NCI-H510A treated with DMSO at 0.1 percent for 48 hours (cell line): ENCODE measurements at regions not wholly inside any gene's neighbourhood (a gene's known extent, or its start where the extent isn't known, plus 50 kb on each side); places are given as distances from the start of the nearest gene placed in this dataset.

ENCODE experiments used
- DNase-seq: peaks from one replicate; lab custom pipeline; 2025; lab: John Stamatoyannopoulos, UW

DNA sequence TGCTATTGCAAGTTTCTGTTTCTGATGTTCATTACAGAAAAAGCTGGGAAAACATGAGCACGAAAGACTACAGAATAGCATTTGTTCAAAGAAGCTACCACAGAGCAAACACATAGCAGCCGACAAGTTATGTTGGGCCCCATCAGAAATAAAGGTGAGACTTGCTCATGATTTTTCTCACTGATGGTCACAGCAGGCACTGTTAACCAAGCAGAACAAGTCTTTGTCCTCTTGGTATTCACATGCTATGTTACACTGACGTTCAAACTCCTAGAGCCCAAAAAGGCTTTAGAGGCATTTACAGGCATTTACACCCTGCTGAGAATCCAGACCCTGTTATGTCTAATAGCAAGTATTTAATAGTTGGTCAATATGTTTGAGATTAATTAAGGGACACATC lies 235.0 kb upstream of the HNMT start:
- DNase-seq: no peak

DNA sequence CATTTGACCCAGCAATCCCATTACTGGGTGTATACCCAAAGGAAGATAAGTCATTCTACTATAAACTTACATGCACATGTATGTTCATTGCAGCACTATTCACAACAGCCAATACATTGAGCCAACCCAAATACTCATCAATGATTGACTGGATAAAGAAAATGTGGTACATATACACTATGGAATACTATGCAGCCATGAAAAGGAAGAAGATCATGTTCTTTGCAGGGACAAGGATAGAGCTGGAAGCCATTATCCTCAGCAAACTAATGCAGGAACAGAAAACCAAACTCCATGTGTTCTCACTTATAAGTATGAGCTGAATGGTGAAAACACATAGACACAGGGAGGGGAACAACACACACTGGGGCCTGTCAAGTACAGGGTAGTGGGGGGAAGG lies 226.7 kb upstream of the HNMT start:
- no peak for DNase-seq

DNA sequence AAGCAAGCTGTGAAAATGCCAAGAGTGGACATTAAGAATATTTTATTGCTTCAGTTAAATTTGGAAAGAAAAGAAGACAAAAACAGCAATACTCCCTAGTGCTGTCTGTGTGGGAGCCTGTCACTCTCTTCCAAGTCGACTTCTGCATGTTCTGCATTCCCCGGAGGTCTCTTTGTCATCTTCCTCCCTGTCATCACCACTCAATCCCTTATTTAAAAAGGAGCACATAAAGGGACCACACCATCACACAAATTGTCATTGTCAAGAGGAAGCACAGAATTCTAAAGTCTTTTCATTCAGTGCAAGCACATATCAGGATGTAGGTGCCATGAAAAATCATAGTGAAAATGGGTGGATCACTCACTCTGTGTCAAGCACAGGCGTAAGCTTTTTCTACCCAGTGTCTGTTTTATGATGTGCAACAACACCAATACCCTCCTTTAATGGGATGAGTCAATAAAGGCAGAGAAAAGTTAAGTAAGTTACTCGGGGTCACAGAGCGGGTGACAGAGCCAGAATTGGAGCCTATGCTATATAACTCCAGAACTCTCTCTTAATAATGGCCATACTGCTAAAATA lies 222.4 kb upstream of the HNMT start:
- no peak for DNase-seq

DNA sequence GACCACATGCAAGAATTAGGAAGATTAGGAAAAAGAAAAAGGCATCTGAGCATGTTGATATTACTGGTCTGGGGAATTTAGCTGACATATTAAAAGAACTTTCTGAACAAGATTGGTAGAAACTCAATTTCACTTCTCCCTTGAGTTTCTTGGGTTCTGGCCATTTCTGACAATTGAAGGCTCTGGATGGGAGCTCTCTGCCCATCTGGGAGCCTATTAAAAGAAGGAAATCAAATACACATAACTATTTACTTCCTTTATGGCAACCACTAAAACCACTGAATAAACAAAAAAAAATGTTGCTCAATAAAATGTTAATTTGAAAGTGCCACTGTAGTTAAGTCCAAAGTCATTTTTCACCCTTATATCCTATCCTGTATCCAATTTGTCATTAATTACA lies 216.8 kb upstream of the HNMT start:
- DNase-seq: no peak

DNA sequence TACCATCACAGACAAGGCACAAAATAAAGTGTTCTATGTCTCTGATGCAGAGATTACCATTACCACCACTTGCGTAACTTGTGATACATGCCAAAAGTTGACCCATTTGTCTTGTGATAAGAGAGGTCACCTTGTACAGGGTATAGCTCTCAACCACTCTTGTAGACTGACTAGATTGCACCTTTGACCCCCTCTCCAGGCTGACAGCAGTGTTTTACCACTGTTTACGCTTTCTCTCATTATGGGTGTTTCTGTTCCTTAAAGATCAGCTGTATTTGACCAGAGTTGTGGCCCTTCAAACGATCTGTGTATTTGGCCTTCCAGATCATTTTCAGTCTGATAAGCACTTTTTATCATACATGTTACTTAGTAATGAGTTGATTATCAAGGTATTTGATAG lies 215.7 kb upstream of the HNMT start:
- DNase-seq: no peak

DNA sequence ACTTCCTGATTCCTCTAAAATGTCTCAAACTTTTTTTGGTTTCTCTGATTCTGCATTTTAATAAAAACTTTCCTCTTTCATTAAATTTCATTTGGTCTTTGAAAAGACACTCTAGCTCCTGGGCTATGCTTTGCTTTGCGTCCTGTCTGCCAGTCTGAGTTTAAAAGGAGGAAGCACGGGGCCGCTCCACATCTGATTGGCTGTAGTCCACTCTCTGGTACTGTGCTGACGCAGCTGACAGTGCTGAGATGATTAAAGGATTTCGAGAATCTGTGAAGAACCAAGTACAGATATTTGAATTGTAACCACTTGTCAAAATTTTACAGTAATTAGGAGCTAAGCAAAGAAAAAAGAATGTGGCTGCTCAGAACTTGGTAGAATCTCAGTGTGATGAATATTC lies 199.6 kb upstream of the HNMT start:
- DNase-seq: no peak

DNA sequence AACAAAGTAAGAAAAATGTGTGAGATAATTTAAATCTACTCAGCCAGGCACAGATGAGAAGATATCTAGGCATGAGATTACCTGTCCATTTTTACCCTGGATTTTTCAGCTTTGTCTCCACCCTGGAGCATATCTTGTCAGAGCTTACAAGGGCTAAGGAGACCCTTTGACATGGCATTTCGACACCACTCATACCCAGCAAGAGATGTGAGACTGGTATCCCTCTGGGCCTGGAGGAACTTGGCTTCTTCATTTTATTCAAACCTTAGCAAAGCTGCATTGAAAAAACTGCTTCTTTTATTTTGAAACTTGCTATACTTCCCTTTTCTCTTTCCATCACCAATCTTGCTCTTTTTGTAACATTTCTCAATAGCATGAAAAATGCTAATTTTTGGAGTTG lies 194.9 kb upstream of the HNMT start:
- no peak for DNase-seq

DNA sequence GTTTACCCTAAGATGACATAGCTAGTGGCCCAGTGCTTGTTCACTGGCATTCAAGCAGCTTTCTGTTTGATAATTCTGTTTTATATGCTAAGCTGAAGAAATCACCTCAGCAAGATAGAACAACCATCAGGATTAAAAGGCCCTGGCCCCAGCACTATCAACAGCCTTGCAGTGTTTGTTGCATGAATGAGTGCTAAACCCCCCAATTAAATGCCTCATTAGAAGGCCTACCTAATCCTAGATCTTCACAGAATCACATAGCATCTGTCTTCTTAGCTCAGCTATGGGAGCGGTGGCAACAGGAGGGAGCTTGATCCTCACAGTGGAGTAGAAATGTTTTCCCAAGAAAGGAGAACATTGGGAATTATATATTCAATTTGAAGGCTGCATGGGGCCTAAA lies 194.1 kb upstream of the HNMT start:
- DNase-seq: no peak

DNA sequence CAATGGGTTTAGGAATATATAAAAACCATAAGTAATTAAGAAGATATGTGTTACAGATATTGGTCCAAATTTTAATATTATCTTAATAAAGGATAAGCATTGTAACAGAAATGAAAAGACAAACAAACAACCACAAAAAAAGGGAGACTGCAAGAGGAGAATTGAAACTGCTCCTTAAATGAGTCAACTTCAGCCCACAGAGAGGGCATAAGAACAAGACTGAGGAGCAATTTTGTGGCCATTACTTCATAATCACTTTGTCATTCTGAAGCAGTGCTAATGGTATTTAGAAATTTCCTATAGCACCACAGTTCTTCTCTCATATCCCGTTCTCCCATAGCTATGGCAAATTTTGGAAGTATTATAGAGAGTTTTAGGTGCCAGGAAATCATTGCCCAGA lies 193.2 kb upstream of the HNMT start:
- no peak for DNase-seq

DNA sequence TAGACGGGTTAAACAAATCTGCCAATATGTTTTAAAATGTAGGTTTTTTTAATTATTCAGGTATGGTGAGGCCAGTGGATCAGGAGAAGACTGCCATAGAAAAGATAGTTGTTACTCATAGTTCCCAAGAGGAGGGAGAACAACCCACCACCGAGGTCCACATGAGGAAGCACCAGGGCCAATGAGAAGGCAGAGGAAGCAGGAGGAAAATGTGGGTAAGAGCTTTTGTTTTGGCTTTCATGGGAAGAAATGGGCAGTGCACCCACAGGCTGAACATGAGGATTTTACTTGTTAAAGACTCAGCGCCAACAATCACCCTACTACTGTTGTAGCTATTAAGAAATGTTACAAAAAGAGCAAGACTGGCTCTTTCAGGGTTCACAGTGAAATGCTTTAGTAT lies 191.8 kb upstream of the HNMT start:
- DNase-seq: no peak

DNA sequence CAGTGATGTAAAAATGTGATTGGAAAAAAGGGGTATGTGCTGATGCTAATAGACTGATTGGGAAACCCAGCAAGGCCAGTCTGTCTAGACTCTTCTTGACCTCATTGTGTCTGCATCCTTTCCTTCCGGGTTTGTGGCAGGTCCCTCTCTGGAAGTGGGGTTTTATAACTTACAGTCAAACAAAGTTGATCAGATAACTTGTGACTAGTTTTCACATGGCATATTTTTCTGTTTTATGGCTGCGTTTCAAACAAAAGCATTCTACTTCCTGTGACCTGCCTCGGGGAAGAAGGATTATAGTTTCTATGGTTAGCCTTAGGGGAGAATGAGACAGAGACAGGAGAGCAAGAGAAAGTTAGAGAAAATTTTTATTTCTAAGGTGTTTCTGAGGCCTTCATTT lies 188.7 kb upstream of the HNMT start:
- DNase-seq: no peak

DNA sequence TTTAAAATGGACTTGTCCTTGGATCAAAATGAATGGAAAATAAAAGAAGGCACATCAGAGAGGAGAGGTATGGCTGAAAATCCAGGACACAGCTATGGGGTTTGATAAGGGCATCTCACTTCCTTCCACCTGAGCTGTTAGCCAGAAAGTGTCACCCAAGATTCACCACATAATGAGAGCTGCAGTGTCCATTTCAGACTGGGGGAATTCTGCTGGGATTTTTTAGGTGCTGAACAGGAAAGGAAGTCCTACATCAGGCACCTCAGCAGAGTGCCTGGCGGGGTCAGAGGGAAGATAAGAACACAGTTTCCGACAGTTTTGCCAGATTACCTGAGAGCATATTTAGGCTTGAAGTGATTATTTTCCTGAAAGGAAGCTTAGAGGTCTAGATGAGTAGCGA lies 187.6 kb upstream of the HNMT start:
- no peak for DNase-seq

DNA sequence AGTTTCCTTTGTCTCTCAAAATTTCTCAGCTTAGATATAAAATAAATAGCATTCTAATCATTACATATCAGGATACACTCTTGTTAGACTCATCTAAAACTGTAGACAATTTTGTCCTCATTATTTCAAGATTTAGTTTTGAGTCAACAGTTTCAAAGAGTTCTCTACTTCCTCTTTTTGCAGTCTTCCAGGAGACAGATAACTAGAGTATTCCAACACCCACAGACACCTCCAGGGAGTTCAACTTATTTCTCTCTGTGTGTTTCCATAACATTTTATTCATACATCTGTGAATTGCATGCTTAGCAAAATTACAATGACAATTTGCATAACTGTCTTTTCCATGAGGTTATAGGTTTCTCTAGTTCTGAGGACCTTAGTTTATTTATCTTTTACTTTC lies 166.6 kb upstream of the HNMT start:
- no peak for DNase-seq

DNA sequence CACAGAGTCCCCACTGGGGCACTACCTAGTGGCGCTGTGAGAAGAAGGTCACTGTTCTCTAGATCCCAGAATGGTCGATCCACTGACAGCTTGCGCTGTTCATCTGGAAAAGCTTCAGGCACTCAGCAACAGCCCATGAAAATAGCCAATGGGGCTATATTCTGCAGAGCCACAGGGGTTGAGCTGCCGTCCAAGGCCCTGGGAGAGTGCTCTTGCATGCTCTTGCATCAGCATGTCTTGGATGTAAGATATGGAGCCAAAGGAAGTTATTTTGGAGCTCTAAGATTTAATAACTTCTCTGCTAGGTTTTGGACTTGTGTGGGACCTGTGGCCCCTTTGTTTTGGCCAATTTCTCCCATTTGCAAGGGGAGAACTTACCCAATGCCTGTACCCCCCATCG lies 164.7 kb upstream of the HNMT start:
- DNase-seq: no peak

DNA sequence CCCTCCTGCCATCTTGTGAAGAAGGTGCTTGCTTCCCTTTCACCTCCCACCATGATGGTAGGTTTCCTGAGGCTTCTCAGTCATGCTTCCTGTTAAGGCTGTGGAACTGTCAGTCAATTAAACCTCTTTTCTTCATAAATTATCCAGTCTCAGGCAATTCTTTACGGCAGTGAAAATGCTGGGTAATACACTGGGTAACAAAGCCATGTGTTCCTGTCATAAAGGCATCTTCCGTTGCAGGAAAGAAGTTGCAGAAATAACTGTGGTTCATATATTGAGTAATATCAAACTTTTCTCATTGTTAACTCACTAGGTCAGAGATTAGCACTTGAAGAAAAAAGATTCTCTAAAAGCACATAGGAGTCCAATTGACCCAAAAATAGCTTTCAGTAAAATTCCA lies 163.9 kb upstream of the HNMT start:
- DNase-seq: no peak

DNA sequence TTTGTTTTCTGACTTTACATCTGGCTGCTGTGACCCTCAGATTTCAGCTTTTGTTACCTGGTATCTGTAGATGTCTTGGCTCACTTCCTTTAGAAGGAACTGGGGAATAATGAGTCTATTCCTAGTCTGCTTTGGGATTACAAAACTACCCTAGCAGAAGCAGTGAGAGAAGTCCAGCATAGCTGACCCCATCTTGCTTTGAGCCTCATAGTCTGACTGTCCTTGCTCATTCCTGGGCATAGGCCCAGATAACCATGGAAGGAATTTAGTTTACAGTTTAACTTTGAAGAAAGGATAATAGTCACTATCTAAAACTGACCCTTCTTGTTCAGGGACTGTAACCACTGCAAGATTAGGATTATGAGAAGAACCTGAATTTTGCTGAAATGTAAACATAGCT lies 163.0 kb upstream of the HNMT start:
- DNase-seq: no peak

DNA sequence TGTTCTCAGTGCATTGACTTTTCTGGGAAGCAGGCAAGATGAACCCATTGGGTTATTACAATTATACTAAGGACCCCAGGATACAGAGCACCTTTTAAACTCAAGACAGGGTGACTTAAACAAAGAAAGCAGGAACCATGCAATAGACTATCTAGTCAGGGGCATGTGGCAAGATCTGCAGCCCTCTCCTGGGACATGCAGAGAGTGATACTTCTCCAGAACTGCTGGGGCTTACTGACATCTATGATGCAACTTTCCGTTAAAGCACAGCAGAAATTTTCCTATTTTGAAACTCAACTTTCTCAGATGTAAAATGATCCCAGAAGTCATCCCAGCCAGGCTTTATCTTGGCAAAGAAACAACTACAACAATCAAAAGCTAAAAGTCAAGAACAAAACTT lies 162.2 kb upstream of the HNMT start:
- no peak for DNase-seq

DNA sequence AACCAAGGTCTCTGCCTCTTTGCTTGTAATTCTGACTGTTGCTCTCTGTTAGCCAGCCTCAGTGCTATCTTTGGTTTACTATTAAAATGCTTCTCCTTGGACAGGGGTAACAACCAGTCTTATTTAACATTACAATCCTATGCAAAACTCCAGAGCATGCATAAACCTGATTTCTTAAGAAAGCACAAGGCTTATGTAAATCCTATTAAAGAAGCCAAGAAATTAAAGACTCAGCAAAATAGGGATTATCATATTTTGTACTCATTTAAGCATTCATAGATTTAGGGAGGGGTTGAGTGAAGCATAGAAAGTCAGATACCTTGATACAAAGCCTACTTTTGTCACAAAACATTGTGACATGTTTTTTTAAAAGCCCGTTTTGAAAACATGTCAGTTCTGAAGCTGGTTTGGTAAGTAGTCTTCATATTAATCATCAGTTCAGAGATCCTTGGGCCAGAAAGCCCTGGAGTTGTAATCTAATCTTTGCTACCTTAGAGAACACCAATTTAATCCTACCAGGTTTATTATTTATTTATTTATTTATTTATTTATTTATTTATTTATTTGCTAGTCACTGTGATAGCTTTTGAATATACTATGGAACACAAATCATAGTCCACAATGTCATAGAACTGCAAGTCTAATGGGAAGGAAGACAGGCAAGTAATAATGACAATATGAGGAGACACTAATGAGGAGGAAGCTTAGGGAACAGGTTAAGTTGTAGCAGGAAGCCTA lies 158.0 kb upstream of the HNMT start:
- no peak for DNase-seq

DNA sequence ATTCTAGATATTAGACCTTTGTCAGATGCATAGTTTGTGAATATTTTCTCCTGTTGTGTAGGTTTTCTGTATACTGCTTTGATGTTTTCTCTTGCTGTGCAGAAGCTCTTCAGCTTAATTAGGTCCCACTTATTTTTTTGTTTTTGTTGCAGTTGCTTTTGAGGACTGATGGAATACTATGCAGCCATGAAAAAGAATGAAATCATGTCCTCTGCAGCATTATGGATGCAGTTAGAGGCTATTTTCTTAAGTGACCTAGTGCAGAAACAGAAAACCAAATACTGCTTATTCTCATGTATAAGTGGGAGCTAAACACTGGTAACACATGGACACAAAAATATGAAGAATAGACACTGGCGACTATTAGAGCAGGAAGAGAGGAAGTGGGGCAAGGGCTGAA lies 155.0 kb upstream of the HNMT start:
- DNase-seq: no peak

DNA sequence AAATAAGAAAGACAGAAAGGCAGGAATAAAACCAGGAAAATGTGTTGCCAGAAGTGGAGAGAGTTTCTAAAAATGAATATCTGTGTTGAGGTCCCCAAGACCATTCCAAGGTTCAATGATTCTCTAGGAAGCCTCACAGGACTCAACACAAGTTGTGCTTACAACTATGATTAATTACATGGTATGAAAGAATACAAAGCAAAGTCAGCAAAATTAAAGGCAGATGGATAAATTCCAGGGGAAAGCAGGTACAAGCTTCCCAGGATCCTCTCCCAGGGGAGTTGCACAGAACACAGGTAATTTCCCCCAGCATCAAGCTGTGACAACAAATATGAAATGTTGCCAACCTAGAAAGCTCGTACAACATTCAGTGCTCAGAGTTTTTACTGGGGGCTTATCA lies 154.4 kb upstream of the HNMT start:
- no peak for DNase-seq

DNA sequence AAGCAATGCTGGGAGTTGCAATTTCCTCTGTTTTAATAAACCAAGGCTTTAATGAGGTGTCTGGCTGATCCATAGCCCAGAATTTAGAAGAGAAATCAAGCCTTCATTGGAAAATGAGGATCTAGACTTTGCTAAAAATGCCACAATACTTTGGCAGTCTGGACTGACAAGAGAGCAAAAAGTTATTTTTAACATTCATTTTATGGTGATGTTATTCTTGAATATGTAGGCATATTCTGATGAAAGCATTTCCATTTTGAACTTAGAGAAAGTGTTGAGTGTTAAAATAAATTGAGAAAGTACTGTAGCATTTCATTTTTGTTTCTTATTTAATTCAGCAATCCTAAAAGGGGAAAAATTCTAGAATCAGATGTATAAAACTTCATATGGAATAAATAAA lies 151.8 kb upstream of the HNMT start:
- DNase-seq: no peak

DNA sequence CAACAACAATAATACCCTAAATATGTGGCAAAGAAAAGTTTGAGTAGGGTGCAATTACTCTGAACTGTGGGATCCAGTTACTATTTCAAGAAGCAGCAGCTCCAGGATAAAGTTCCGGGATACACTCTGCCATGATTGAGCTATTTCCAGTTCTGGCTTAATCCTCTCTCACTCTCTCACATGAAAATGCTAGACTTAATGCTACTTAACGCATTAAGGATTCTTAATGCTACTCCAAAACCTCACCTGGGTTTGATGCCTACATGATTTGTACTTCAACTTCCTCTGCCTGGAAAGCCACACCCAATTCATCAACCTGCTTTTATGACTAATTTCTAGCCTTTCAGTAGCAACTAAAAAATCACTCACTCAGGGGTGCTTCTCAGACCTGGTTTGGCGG lies 151.1 kb upstream of the HNMT start:
- no peak for DNase-seq

DNA sequence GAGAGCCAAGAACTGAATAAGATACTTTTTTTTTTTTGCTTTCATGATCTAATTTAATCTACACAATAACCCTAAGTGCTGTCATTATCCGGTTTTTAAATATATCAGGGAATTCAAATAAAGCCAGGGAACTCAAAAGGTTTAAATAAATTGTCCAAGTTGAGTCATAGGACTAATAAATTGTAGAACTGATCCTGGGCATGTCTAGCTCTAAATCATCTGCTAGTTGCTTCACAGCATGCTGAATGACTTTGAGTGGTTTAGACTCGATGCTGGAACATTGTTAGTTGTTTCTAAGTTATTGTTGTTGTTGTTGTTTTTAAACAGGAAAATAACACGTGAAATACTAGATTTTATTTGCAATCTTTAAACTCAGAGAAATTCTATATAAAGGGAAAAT lies 147.2 kb upstream of the HNMT start:
- no peak for DNase-seq

DNA sequence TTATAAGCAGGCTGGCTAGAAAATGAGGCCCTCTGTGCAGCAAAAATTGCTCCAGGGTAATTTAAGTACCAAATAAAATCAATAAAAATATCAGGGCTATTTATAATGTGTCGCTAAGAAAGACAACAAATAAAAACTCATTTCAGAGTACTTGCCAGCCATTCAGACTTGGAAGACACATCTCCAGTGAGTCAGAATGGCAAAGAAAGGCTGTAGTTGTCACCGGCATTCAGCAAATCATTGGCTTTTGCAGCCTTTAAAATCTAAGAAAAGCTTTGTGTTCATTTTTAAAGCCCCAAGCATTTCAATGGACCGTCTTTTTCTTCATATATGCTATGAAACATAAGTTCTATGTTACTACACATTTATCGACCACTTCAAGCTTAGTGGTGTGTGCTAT lies 141.1 kb upstream of the HNMT start:
- DNase-seq: no peak
